PFSK-1 (cell line): ENCODE measurements at regions not wholly inside any gene's neighbourhood (a gene's known extent, or its start where the extent isn't known, plus 50 kb on each side); places are given as distances from the start of the nearest gene placed in this dataset.

Experiments used
- FOXP2 ChIP-seq: optimal IDR thresholded peaks from 2 replicates; pipeline ENCODE3; 2011; ENCODE audit warnings: borderline replicate concordance, control low read depth, inconsistent platforms; ENCODE audit not compliant: insufficient read depth; ENCODE audit errors: extremely low read length, extremely low read depth
- POLR2AphosphoS5 ChIP-seq: IDR thresholded peaks from 2 replicates; pipeline ENCODE4 v1.6.1; 2012; ENCODE audit warnings: low read depth, mild to moderate bottlenecking, control low read depth, low read length, moderate library complexity
- SIN3A ChIP-seq: IDR thresholded peaks from 2 replicates; pipeline ENCODE4 v1.6.1; 2012; ENCODE audit warnings: mild to moderate bottlenecking, low read length, moderate library complexity, borderline replicate concordance; ENCODE audit not compliant: insufficient read depth
- TAF1 ChIP-seq: IDR thresholded peaks from 2 replicates; pipeline ENCODE4 v1.6.1; 2012; ENCODE audit warnings: low read length, control low read depth, borderline replicate concordance; ENCODE audit not compliant: insufficient read depth
- TF ChIP-seq, protein P1 (sequence below), 2 experiments: IDR thresholded peaks; 2 replicates each; pipeline versions ENCODE4 v1.6.1 to v1.8.0; 2011 to 2012; ENCODE audit warnings: low read depth in 2 of 2, low read length in 2 of 2, control low read depth in 1 of 2, inconsistent platforms in 1 of 2, mild to moderate bottlenecking in 1 of 2, moderate library complexity in 1 of 2; ENCODE audit not compliant: insufficient read depth in 1 of 2

GRCh38 chr2:3107567-3107966 lies 270.1 kb downstream of the EIPR1 start:
- TF ChIP-seq, protein P1, sequence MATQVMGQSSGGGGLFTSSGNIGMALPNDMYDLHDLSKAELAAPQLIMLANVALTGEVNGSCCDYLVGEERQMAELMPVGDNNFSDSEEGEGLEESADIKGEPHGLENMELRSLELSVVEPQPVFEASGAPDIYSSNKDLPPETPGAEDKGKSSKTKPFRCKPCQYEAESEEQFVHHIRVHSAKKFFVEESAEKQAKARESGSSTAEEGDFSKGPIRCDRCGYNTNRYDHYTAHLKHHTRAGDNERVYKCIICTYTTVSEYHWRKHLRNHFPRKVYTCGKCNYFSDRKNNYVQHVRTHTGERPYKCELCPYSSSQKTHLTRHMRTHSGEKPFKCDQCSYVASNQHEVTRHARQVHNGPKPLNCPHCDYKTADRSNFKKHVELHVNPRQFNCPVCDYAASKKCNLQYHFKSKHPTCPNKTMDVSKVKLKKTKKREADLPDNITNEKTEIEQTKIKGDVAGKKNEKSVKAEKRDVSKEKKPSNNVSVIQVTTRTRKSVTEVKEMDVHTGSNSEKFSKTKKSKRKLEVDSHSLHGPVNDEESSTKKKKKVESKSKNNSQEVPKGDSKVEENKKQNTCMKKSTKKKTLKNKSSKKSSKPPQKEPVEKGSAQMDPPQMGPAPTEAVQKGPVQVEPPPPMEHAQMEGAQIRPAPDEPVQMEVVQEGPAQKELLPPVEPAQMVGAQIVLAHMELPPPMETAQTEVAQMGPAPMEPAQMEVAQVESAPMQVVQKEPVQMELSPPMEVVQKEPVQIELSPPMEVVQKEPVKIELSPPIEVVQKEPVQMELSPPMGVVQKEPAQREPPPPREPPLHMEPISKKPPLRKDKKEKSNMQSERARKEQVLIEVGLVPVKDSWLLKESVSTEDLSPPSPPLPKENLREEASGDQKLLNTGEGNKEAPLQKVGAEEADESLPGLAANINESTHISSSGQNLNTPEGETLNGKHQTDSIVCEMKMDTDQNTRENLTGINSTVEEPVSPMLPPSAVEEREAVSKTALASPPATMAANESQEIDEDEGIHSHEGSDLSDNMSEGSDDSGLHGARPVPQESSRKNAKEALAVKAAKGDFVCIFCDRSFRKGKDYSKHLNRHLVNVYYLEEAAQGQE (IDR thresholded peaks at IDR 0.05; ENCODE audit: insufficient read depth in 1 of 2, low read depth in 2 of 2, low read length in 2 of 2) = no peak
- no peak for TF ChIP-seq FOXP2
- no peak for TF ChIP-seq SIN3A
- no peak for TF ChIP-seq TAF1
- TF ChIP-seq POLR2AphosphoS5 = no peak

GRCh38 chr2:3105814-3106569 lies 271.6 kb downstream of the EIPR1 start:
- TF ChIP-seq FOXP2 (no peak), TAF1 (no peak), SIN3A (no peak), POLR2AphosphoS5 (no peak)
- TF ChIP-seq, protein P1 (IDR thresholded peaks at IDR 0.05; ENCODE audit: insufficient read depth in 1 of 2, low read depth in 2 of 2, low read length in 2 of 2) = no peak

GRCh38 chr2:3104261-3104660 lies 273.4 kb downstream of the EIPR1 start:
- TF ChIP-seq TAF1 (no peak), SIN3A (no peak), POLR2AphosphoS5 (no peak), FOXP2 (no peak)
- TF ChIP-seq, protein P1 (IDR thresholded peaks at IDR 0.05; ENCODE audit: insufficient read depth in 1 of 2, low read depth in 2 of 2, low read length in 2 of 2) = no peak

DNA sequence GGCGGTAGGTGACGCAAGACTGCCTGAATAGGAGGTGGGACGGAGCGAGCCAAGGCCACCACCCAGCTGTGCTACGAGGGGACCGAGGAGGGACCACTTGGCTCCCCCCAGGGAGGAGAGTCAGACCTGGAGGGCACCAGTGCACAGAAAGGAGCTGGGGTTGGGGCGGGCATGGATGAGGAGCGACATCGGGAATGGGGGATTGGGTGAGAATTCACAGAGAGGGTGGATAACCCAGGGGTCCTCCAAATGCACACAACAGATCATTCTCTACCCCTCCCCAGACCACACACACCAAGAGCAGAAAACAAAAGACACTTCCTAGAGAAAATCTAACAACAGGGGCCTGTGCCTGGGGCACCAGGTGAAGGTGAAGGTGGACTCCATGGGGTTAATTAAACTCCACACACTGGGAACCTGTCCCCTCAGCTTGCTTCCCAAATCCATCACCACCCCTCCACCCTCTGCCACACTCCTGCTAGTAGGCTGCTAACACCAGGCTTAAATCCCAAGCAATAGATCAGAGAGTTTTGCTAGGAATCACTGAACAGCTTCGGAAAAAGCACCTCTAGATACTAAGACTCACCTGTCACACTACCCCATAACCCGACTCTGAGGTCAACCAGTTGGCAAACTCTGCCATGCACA lies 274.6 kb downstream of the EIPR1 start:
- TF ChIP-seq TAF1 (no peak), SIN3A (no peak)
- TF ChIP-seq, protein P1 (IDR thresholded peaks at IDR 0.05; ENCODE audit: insufficient read depth in 1 of 2, low read depth in 2 of 2, low read length in 2 of 2) = no peak
